Activated naive CD8-positive, alpha-beta T cell treated with anti-CD3 and anti-CD28 coated beads for 36 hours (primary cell): ENCODE measurements at regions not wholly inside any gene's neighbourhood (a gene's known extent, or its start where the extent isn't known, plus 50 kb on each side); places are given as distances from the start of the nearest gene placed in this dataset.

ENCODE experiments used
- DNase-seq: peaks from one replicate; pipeline ENCODE4 v3.0.0; 2021
- H3K27ac Mint-ChIP-seq: one replicate; pipeline ENCODE4 v1.8.0; 2022; ENCODE audit warnings: mild to moderate bottlenecking, moderate library complexity, mixed read lengths
- H3K27me3 Mint-ChIP-seq: one replicate; pipeline ENCODE4 v1.8.0; 2022; ENCODE audit warnings: mild to moderate bottlenecking, mixed read lengths
- H3K36me3 Mint-ChIP-seq: one replicate; pipeline ENCODE4 v1.8.0; 2021; ENCODE audit warnings: mild to moderate bottlenecking, mixed read lengths
- H3K4me1 Mint-ChIP-seq: one replicate; pipeline ENCODE4 v1.8.0; 2021; ENCODE audit warnings: mixed read lengths
- H3K4me3 Mint-ChIP-seq: one replicate; pipeline ENCODE4 v1.8.0; 2022; ENCODE audit warnings: mild to moderate bottlenecking, moderate library complexity, mixed read lengths
- H3K9me3 Mint-ChIP-seq: one replicate; pipeline ENCODE4 v1.8.0; 2022; ENCODE audit warnings: mixed read lengths

DNA sequence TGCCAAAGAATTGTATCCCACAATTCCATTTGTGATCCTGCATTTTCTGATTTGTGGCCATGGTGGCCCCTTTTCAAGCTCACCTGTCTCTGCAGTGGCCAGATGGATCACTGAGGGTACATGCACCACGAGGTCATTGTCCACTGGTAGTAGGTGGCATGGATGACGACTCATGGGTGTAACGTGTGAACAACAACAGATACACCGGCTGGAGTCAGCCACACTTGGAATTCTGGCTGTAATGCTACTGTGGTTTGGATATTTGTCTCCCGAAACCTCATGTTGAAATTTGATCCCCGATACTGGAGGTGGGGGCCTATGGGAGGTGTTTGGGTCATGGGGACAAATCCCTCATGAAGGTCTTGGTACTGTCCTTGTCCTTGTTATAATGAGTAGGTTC, 102.2 kb upstream of the TAF1B start:
- no peaks in the 10 kb centered on the region for H3K36me3 Mint-ChIP-seq
- no peak overlapping the region for H3K4me3 Mint-ChIP-seq
- peaks cover 19% of the 10 kb centered on the region for H3K4me1 Mint-ChIP-seq
- H3K27ac Mint-ChIP-seq = no peak overlapping the region
- no peaks in the 10 kb centered on the region for H3K27me3 Mint-ChIP-seq
- no peak for DNase-seq
- H3K9me3 Mint-ChIP-seq = no peaks in the 10 kb centered on the region

- Mint-ChIP-seq H3K4me3 (no peak overlapping the region), H3K36me3 (no peaks in the 10 kb centered on the region)
- no peak for DNase-seq
Measured at GRCh38 chr2:9742601-9743000, 100.7 kb upstream of the TAF1B start.

DNA sequence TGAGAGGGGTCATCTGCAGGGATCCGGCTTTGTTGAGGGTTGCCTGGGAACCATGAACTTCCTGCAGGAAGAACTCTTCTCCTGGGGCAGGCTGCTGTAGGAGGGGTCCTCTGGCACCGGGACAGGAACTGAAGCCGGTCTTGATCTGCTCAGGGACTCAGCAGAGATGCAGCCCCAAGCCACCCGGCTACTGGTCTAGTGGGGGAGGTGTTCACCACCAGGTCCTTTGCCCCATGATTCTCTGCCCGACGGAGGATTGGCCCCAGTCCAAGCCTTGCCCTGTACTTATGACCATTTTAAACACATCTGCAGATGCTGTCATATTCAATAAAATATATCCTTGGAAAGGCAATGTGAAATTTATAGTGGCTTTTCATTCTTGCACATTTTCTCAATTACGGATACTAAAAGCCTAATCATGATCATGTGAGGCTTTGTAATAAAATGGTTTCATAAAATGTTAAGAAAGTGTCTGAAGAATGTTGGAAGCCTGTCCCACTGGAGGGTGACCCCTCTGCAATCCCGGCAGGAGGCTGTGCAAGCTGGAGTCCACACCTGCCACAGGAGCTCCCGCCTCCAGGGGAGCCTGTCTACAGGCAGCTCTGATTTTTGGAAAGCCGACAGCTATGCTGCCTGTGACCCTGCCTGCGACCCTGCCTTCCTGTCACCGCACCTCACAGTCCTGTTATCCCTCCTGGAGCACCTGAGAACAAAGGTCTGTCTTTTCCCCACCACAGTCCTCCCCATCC, 98.8 kb upstream of the TAF1B start:
- H3K4me3 Mint-ChIP-seq = no peak overlapping the region
- no peak for DNase-seq
- no peaks in the 10 kb centered on the region for H3K9me3 Mint-ChIP-seq
- H3K36me3 Mint-ChIP-seq = no peaks in the 10 kb centered on the region
- no peaks in the 10 kb centered on the region for H3K27me3 Mint-ChIP-seq
- H3K27ac Mint-ChIP-seq = no peak overlapping the region
- H3K4me1 Mint-ChIP-seq = peaks cover 10% of the 10 kb centered on the region

More at GRCh38 chr2:9742601-9743000, 100.7 kb upstream of the TAF1B start:
- Mint-ChIP-seq H3K9me3 (no peaks in the 10 kb centered on the region), H3K4me1 (peaks cover 11% of the 10 kb centered on the region), H3K27me3 (no peaks in the 10 kb centered on the region), H3K27ac (no peak overlapping the region)

DNA sequence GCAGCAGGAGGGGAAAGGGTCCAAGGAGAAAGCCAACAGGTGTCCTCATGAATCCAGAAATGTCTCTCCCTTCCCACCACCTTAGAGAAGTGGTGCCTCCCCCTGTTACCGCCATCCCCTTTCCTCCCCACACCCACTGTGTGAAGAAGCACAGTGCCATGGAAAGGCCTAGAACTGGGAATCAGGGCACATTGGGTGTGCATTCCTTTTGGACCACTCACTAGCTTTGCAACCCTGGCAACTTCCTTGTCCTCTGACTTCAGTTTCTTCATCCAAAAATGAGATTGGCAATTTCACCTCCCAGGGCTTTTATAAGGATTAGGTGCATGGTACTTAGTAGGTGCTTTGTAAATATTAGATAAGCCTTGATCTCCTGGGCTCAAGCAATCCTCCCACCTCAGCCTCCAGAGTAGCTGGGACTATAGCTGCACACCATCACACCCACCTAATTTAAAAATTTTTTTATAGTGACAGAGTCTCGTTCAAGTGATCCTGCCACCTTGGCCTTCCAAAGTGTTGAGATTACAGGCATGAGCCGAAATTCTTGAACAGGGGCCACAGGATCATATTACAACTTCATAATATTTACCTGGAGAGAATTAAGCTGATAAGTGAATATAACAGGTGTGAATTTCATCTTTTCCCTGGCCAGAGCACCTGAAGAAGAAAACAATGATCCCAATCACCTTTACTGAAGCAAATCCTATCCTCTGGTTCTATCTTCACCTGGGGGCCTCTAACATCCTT, 97.9 kb upstream of the TAF1B start:
- Mint-ChIP-seq H3K4me1 (peaks cover 9% of the 10 kb centered on the region), H3K27me3 (no peaks in the 10 kb centered on the region), H3K9me3 (no peaks in the 10 kb centered on the region), H3K27ac (no peak overlapping the region), H3K36me3 (no peaks in the 10 kb centered on the region), H3K4me3 (no peak overlapping the region)
- DNase-seq = no peak

GRCh38 chr2:9747396-9747795, 95.9 kb upstream of the TAF1B start:
- peaks cover 7% of the 10 kb centered on the region for H3K27me3 Mint-ChIP-seq
- no peak overlapping the region for H3K27ac Mint-ChIP-seq
- no peak overlapping the region for H3K4me3 Mint-ChIP-seq
- no peaks in the 10 kb centered on the region for H3K9me3 Mint-ChIP-seq
- H3K36me3 Mint-ChIP-seq = no peaks in the 10 kb centered on the region
- DNase-seq = no peak
- H3K4me1 Mint-ChIP-seq = peaks cover 13% of the 10 kb centered on the region

DNA sequence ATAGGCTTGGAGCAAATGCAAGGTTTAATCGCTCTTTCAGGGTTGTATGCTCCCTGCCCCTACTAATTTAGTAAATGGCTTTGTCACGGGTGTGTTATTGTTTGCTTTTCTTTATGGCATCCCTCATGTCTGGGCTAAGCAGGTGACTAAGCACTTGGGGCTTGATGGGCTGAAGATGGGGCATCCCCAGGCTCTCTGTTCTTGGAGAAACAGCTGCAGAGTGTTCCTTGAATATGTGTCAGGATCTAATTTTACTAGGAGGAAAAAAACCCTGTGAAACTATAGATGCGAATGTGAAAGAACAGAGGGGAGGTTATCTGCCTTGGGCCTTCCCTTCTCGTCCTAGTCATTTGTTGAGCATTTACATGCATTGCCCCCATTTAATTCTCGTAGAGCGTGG, 94.7 kb upstream of the TAF1B start:
- peaks cover 24% of the 10 kb centered on the region for H3K4me1 Mint-ChIP-seq

DNA sequence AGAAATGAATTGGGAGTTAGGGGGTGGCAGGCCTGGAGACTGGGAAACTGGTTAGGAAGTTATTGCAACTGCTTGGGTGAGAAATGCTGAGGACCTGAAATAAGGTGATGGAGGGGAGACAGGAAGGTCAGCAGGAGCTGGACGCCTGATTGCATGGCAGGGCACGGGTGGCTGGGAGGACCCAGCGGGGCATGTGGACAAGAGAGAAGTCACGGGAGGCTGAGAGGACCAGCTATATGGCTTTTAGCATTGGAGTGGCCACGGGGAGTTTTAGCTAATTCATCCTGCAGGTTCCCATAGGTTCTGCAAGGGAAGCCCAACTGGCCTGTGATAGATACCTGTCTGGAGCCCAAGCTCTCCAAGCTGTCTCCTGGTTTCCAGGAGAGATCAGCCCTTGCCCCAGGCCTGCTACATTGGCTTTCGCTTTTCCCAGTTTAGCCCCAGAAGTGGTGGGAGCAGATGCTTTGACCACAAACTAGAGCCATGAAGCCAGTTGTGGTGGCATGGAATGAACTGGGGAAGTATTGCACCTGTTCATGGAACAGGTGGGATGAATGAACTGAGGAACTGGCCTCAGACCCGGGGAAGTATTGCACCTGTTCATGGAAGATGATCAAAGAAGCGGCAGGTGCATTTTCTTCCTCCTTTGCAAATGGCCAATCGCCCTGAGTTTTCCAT, 93.6 kb upstream of the TAF1B start:
- no peaks in the 10 kb centered on the region for H3K9me3 Mint-ChIP-seq
- peaks cover 24% of the 10 kb centered on the region for H3K27me3 Mint-ChIP-seq

More for the DNA sequence above, 94.7 kb upstream of the TAF1B start:
- H3K27me3 Mint-ChIP-seq = peaks cover 16% of the 10 kb centered on the region
- DNase-seq = no peak
- no peak overlapping the region for H3K4me3 Mint-ChIP-seq
- H3K9me3 Mint-ChIP-seq = no peaks in the 10 kb centered on the region
- H3K36me3 Mint-ChIP-seq = no peaks in the 10 kb centered on the region
- no peak overlapping the region for H3K27ac Mint-ChIP-seq

GRCh38 chr2:9750224-9751215, 92.8 kb upstream of the TAF1B start:
- Mint-ChIP-seq H3K36me3 (no peaks in the 10 kb centered on the region), H3K4me1 (peaks cover 34% of the 10 kb centered on the region), H3K4me3 (no peak overlapping the region), H3K27me3 (peaks cover 32% of the 10 kb centered on the region), H3K27ac (no peak overlapping the region), H3K9me3 (no peaks in the 10 kb centered on the region)
- DNase-seq = no peak

More for the DNA sequence above, 93.6 kb upstream of the TAF1B start:
- Mint-ChIP-seq H3K36me3 (no peaks in the 10 kb centered on the region), H3K4me1 (peaks cover 33% of the 10 kb centered on the region), H3K27ac (no peak overlapping the region), H3K4me3 (no peak overlapping the region)
- DNase-seq = no peak

DNA sequence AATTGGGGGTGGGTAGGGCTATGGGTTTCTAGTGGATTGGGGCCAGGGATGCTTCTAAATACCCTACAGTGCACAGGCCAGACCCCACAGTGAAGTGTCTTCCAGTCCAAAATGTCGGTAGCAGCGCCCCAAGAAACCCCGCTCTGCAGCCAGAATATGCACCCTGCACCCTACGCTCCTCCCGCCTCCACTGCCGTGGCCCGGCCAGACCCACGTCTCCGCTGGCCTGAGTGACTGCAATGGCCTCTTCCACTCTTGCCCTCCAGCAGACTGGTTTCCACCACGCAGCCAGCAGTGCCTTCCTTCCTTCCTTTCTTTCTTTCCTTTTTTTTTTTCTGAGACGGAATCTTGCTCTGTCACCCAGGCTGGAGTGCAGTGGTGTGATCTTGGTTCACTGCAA, 91.4 kb upstream of the TAF1B start:
- peaks cover 34% of the 10 kb centered on the region for H3K4me1 Mint-ChIP-seq
- H3K27me3 Mint-ChIP-seq = peaks cover 43% of the 10 kb centered on the region
- no peak overlapping the region for H3K4me3 Mint-ChIP-seq
- DNase-seq = no peak
- no peaks in the 10 kb centered on the region for H3K9me3 Mint-ChIP-seq
- no peak overlapping the region for H3K27ac Mint-ChIP-seq
- H3K36me3 Mint-ChIP-seq = no peaks in the 10 kb centered on the region

GRCh38 chr2:9752441-9753275, 90.6 kb upstream of the TAF1B start:
- peak; percentile 75 for DNase-seq
- H3K27me3 Mint-ChIP-seq = peaks cover 49% of the 10 kb centered on the region
- peaks cover 38% of the 10 kb centered on the region for H3K4me1 Mint-ChIP-seq
- peak overlapping the region; percentile 53 for H3K4me3 Mint-ChIP-seq
- no peaks in the 10 kb centered on the region for H3K9me3 Mint-ChIP-seq
- H3K27ac Mint-ChIP-seq = no peak overlapping the region
- H3K36me3 Mint-ChIP-seq = no peaks in the 10 kb centered on the region

DNA sequence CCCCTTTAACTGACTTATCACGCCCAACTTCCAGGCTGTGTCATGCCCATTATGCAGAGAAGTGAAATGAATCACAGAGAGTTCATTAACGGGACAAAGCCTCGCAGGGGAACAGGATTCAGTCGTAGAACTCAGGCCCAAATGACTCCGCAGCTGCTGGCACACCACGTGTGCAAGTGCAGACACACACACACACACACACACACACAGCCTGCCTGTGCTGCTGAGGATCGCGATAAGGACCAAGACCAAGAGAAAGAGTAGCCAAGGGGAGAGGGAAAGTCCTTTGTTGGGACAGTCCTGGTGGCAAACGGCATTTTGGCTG, 90.0 kb upstream of the TAF1B start:
- Mint-ChIP-seq H3K4me3 (peak overlapping the region; percentile 53), H3K4me1 (peaks cover 38% of the 10 kb centered on the region), H3K27me3 (peaks cover 55% of the 10 kb centered on the region), H3K36me3 (no peaks in the 10 kb centered on the region), H3K9me3 (no peaks in the 10 kb centered on the region), H3K27ac (peak overlapping the region; percentile 43)
- peak; percentile 30 for DNase-seq

- Mint-ChIP-seq H3K36me3 (no peaks in the 10 kb centered on the region), H3K27me3 (peaks cover 61% of the 10 kb centered on the region), H3K4me1 (peaks cover 33% of the 10 kb centered on the region), H3K9me3 (no peaks in the 10 kb centered on the region), H3K4me3 (no peak overlapping the region), H3K27ac (no peak overlapping the region)
- DNase-seq = peak; percentile 36
Measured at GRCh38 chr2:9753665-9754531, 89.4 kb upstream of the TAF1B start.

GRCh38 chr2:9754532-9754887, 88.8 kb upstream of the TAF1B start:
- Mint-ChIP-seq H3K27me3 (peaks cover 64% of the 10 kb centered on the region), H3K4me1 (peaks cover 29% of the 10 kb centered on the region), H3K4me3 (no peak overlapping the region), H3K36me3 (no peaks in the 10 kb centered on the region), H3K9me3 (no peaks in the 10 kb centered on the region), H3K27ac (no peak overlapping the region)
- DNase-seq = no peak
